Astrocyte (in vitro differentiated cells and primary cell): ENCODE measurements at regions not wholly inside any gene's neighbourhood (a gene's known extent, or its start where the extent isn't known, plus 50 kb on each side); places are given as distances from the start of the nearest gene placed in this dataset.

Experiments
- DNase-seq: peaks from one replicate; pipeline ENCODE4 v3.0.0-alpha.2; 2010; ENCODE audit warnings: low read depth
- FAIRE-seq: peaks from 2 replicates; lab custom pipeline; 2011; peaks lifted over from hg19 to GRCh38; lab: Jason Lieb, UNC
- H2AFZ ChIP-seq: 2 replicates; pipeline ENCODE4 v1.6.0; 2012; ENCODE audit warnings: low read depth, low read length, inconsistent platforms
- H3K27ac ChIP-seq: 2 replicates; pipeline ENCODE4 v1.5.1; 2011; ENCODE audit warnings: low read depth, low read length, inconsistent platforms
- H3K27me3 ChIP-seq: 2 replicates; pipeline ENCODE4 v1.6.0; 2011; ENCODE audit warnings: low read length, inconsistent platforms; ENCODE audit not compliant: insufficient read depth
- H3K36me3 ChIP-seq: 2 replicates; pipeline ENCODE4 v1.5.1; 2011; ENCODE audit warnings: low read length, inconsistent platforms; ENCODE audit not compliant: insufficient read depth
- H3K4me1 ChIP-seq: 2 replicates; pipeline ENCODE4 v1.5.1; 2011; ENCODE audit warnings: low read length, inconsistent platforms; ENCODE audit not compliant: insufficient read depth
- H3K4me2 ChIP-seq: 2 replicates; pipeline ENCODE4 v1.6.0; 2012; ENCODE audit warnings: low read length, inconsistent platforms
- H3K4me3 ChIP-seq: 2 replicates; pipeline ENCODE4 v1.5.1; 2011; ENCODE audit warnings: low read depth, mild to moderate bottlenecking, low read length, inconsistent platforms; ENCODE audit not compliant: insufficient read depth
- H3K79me2 ChIP-seq: 2 replicates; pipeline ENCODE4 v1.6.0; 2012; ENCODE audit warnings: mild to moderate bottlenecking, low read length, inconsistent platforms; ENCODE audit not compliant: insufficient read depth
- H3K9ac ChIP-seq: 2 replicates; pipeline ENCODE4 v1.6.0; 2012; ENCODE audit warnings: mild to moderate bottlenecking, low read length, inconsistent platforms
- H3K9me3 ChIP-seq: 2 replicates; pipeline ENCODE4 v1.5.1; 2012; ENCODE audit warnings: low read depth, mild to moderate bottlenecking, low read length, inconsistent platforms; ENCODE audit not compliant: insufficient read depth
- H4K20me1 ChIP-seq: 2 replicates; pipeline ENCODE4 v1.6.0; 2012; ENCODE audit warnings: low read length, inconsistent platforms; ENCODE audit not compliant: insufficient read depth
- H3K27ac Mint-ChIP-seq: one replicate; pipeline ENCODE4 v1.8.0; 2021; ENCODE audit warnings: mild to moderate bottlenecking, mixed read lengths; ENCODE audit not compliant: unreplicated experiment
- H3K27me3 Mint-ChIP-seq: one replicate; pipeline ENCODE4 v1.8.0; 2021; ENCODE audit warnings: low read depth, mixed read lengths; ENCODE audit not compliant: unreplicated experiment
- H3K36me3 Mint-ChIP-seq: one replicate; pipeline ENCODE4 v1.8.0; 2021; ENCODE audit warnings: low read depth, mixed read lengths; ENCODE audit not compliant: unreplicated experiment
- H3K4me1 Mint-ChIP-seq: one replicate; pipeline ENCODE4 v1.8.0; 2021; ENCODE audit warnings: low read depth, mixed read lengths; ENCODE audit not compliant: unreplicated experiment
- H3K4me3 Mint-ChIP-seq: one replicate; pipeline ENCODE4 v1.8.0; 2021; ENCODE audit warnings: mild to moderate bottlenecking, moderate library complexity, mixed read lengths; ENCODE audit not compliant: unreplicated experiment
- H3K9me3 Mint-ChIP-seq: one replicate; pipeline ENCODE4 v1.8.0; 2021; ENCODE audit warnings: mild to moderate bottlenecking, mixed read lengths; ENCODE audit not compliant: unreplicated experiment
- CTCF ChIP-seq: IDR thresholded peaks from 2 replicates; pipeline ENCODE4 v1.5.1; 2011; ENCODE audit warnings: low read depth, mild to moderate bottlenecking, inconsistent platforms, low read length, moderate library complexity; ENCODE audit not compliant: insufficient read depth
- EZH2 ChIP-seq: IDR thresholded peaks from 2 replicates; pipeline ENCODE4 v1.6.1; 2012; ENCODE audit warnings: mild to moderate bottlenecking, low read length, inconsistent platforms; ENCODE audit not compliant: insufficient read depth

- Histone ChIP-seq H4K20me1 (no peaks in the 10 kb centered on the region), H3K9me3 (no peaks in the 10 kb centered on the region), H3K27ac (no peak overlapping the region), H3K27me3 (no peaks in the 10 kb centered on the region), H3K9ac (no peak overlapping the region), H2AFZ (no peak overlapping the region), H3K36me3 (no peaks in the 10 kb centered on the region), H3K4me1 (no peaks in the 10 kb centered on the region), H3K79me2 (no peaks in the 10 kb centered on the region), H3K4me2 (no peak overlapping the region), H3K4me3 (no peak overlapping the region)
- peaks cover 10% of the 10 kb centered on the region for H3K27me3 Mint-ChIP-seq
- H3K36me3 Mint-ChIP-seq, result peaks cover 2% of the 10 kb centered on the region
- H3K4me3 Mint-ChIP-seq, result no peak overlapping the region
- DNase-seq (no peak), FAIRE-seq (no peak)
- no peak for TF ChIP-seq CTCF
- TF ChIP-seq EZH2, result no peak
- H3K27ac Mint-ChIP-seq, result no peak overlapping the region
- peaks cover 3% of the 10 kb centered on the region for H3K9me3 Mint-ChIP-seq
- H3K4me1 Mint-ChIP-seq, result peaks cover 9% of the 10 kb centered on the region
Observed at GRCh38 chr17:68175416-68175815, 72.4 kb upstream of the AMZ2 start.

GRCh38 chr17:68175905-68176304 lies 71.9 kb upstream of the AMZ2 start:
- DNase-seq (no peak), FAIRE-seq (no peak)
- Histone ChIP-seq H4K20me1 (no peaks in the 10 kb centered on the region), H3K4me3 (no peak overlapping the region), H3K9me3 (no peaks in the 10 kb centered on the region), H3K4me2 (no peak overlapping the region), H3K79me2 (no peaks in the 10 kb centered on the region), H3K27me3 (no peaks in the 10 kb centered on the region), H3K4me1 (no peaks in the 10 kb centered on the region), H3K27ac (no peak overlapping the region), H3K36me3 (no peaks in the 10 kb centered on the region), H2AFZ (no peak overlapping the region), H3K9ac (no peak overlapping the region)
- peaks cover 2% of the 10 kb centered on the region for H3K36me3 Mint-ChIP-seq
- H3K4me3 Mint-ChIP-seq, result no peak overlapping the region
- H3K27ac Mint-ChIP-seq, result no peak overlapping the region
- H3K4me1 Mint-ChIP-seq, result peaks cover 11% of the 10 kb centered on the region
- H3K27me3 Mint-ChIP-seq, result peaks cover 10% of the 10 kb centered on the region
- peaks cover 3% of the 10 kb centered on the region for H3K9me3 Mint-ChIP-seq
- no peak for TF ChIP-seq EZH2
- no peak for TF ChIP-seq CTCF

- H2AFZ ChIP-seq, result no peak overlapping the region
- no peak overlapping the region for H3K4me3 ChIP-seq
- no peak overlapping the region for H3K4me2 ChIP-seq
- FAIRE-seq (no peak), DNase-seq (no peak)
- Mint-ChIP-seq H3K4me3 (no peak overlapping the region), H3K27me3 (peaks cover 10% of the 10 kb centered on the region), H3K4me1 (peaks cover 11% of the 10 kb centered on the region), H3K36me3 (peaks cover 2% of the 10 kb centered on the region), H3K9me3 (peaks cover 3% of the 10 kb centered on the region), H3K27ac (peak overlapping the region; percentile 44)
- TF ChIP-seq CTCF, result no peak
- TF ChIP-seq EZH2, result no peak
- H3K79me2 ChIP-seq, result no peaks in the 10 kb centered on the region
- no peak overlapping the region for H3K27ac ChIP-seq
- no peak overlapping the region for H3K9ac ChIP-seq
- no peaks in the 10 kb centered on the region for H3K4me1 ChIP-seq
- no peaks in the 10 kb centered on the region for H4K20me1 ChIP-seq
- H3K36me3 ChIP-seq, result no peaks in the 10 kb centered on the region
- no peaks in the 10 kb centered on the region for H3K9me3 ChIP-seq
- H3K27me3 ChIP-seq, result no peaks in the 10 kb centered on the region
Observed at GRCh38 chr17:68176718-68177117, 71.1 kb upstream of the AMZ2 start.
